Skeletal muscle tissue (tissue), 3 donors: ENCODE measurements at regions not wholly inside any gene's neighbourhood (a gene's known extent, or its start where the extent isn't known, plus 50 kb on each side); places are given as distances from the start of the nearest gene placed in this dataset.

Experiments used
- H3K27ac ChIP-seq: one replicate; pipeline ENCODE4 v1.7.0; 2013; ENCODE audit warnings: mild to moderate bottlenecking, low read depth, low read length, inconsistent platforms
- H3K27me3 ChIP-seq, 3 donors: one replicate each; pipeline ENCODE4 v1.7.0; 2013; ENCODE audit warnings: low read length in 3 of 3; ENCODE audit not compliant: control insufficient read depth in 3 of 3, insufficient read depth in 3 of 3
- H3K36me3 ChIP-seq, 3 donors: one replicate each; pipeline ENCODE4 v1.7.0; 2013; ENCODE audit warnings: low read length in 3 of 3; ENCODE audit not compliant: control insufficient read depth in 3 of 3, insufficient read depth in 3 of 3
- H3K4me1 ChIP-seq, 3 donors: one replicate each; pipeline ENCODE4 v1.7.0; 2013; ENCODE audit warnings: low read length in 3 of 3, mild to moderate bottlenecking in 3 of 3; ENCODE audit not compliant: control insufficient read depth in 3 of 3, insufficient read depth in 3 of 3
- H3K4me3 ChIP-seq, 3 donors: one replicate each; pipeline ENCODE4 v1.7.0; 2013; ENCODE audit warnings: low read length in 3 of 3
- H3K9ac ChIP-seq, 3 donors: one replicate each; pipeline ENCODE4 v1.7.0; 2013; ENCODE audit warnings: low read length in 3 of 3, mild to moderate bottlenecking in 3 of 3, moderate library complexity in 2 of 3, low read depth in 1 of 3
- H3K9me3 ChIP-seq, 3 donors: one replicate each; pipeline ENCODE4 v1.7.0; 2013; ENCODE audit warnings: low read length in 3 of 3; ENCODE audit not compliant: control insufficient read depth in 3 of 3
- donor health status: Osteomylitis.

DNA sequence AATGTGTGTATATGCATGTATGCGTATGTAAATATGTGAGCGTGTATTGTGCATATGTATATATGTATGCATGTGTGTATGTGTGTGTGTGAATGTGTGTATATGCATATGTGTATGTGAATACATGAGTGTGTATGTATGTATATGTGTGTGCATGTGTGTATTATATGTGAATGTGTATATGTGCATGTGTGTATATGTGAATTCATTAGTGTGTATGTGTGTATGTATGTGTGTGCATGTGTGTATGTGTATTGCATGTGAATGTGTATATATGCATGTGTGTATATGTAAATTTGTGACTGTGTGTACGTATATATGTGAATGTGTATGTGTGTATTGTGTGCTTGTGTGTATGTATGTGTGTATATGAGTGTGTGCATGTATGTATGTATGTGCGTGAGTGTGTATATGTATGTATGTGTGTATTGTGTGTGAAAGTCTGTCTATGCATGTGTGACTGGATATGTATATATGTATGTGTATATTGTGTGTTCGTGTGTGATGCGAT, 455.9 kb downstream of the TYW1 start:
- no peaks in the 10 kb centered on the region for H3K4me1 ChIP-seq
- H3K9me3 ChIP-seq = no peaks in the 10 kb centered on the region
- no peak overlapping the region for H3K27ac ChIP-seq
- no peak overlapping the region for H3K9ac ChIP-seq
- no peak overlapping the region for H3K4me3 ChIP-seq
- no peaks in the 10 kb centered on the region for H3K36me3 ChIP-seq
- peaks cover 0 to 5% (median 0%) of the 10 kb centered on the region in 3 donors for H3K27me3 ChIP-seq

GRCh38 chr7:67453580-67454380, 457.1 kb downstream of the TYW1 start:
- H3K36me3 ChIP-seq = no peaks in the 10 kb centered on the region
- H3K4me3 ChIP-seq = no peak overlapping the region
- H3K9me3 ChIP-seq = no peaks in the 10 kb centered on the region
- peaks cover 0 to 9% (median 0%) of the 10 kb centered on the region in 3 donors for H3K27me3 ChIP-seq
- no peak overlapping the region for H3K9ac ChIP-seq
- H3K27ac ChIP-seq = no peak overlapping the region
- no peaks in the 10 kb centered on the region for H3K4me1 ChIP-seq

GRCh38 chr7:67455508-67455907, 458.9 kb downstream of the TYW1 start:
- Histone ChIP-seq H3K27ac (no peak overlapping the region), H3K9me3 (no peaks in the 10 kb centered on the region), H3K36me3 (no peaks in the 10 kb centered on the region), H3K4me3 (no peak overlapping the region), H3K4me1 (no peaks in the 10 kb centered on the region), H3K9ac (no peak overlapping the region), H3K27me3 (peaks cover 0 to 9% (median 0%) of the 10 kb centered on the region in 3 donors)

GRCh38 chr7:67462781-67463191, 466.2 kb downstream of the TYW1 start:
- Histone ChIP-seq H3K9ac (no peak overlapping the region), H3K36me3 (no peaks in the 10 kb centered on the region)

DNA sequence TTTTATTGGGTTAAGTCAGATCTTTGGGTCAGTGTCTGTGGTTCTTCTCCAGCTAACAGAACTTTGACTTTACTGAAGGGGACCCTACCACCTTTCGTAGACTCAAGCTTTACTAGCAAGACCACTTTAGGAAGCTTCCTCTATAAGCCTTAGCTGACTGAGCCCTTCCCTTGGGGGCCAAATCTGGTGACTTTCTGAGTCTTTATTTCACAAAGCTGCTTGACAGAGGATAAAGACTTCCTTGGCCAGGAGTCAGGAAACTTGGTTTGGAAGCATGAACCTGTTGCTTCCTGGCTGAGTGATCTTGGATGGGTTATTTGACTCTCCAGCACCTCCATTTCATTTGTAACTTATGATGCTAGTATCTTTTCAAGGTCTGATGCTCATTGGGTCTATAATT, 466.7 kb downstream of the TYW1 start:
- no peak overlapping the region for H3K4me3 ChIP-seq
- peaks cover 0 to 5% (median 4%) of the 10 kb centered on the region in 3 donors for H3K9me3 ChIP-seq
- H3K27me3 ChIP-seq = peaks cover 0 to 6% (median 0%) of the 10 kb centered on the region in 3 donors
- no peak overlapping the region for H3K27ac ChIP-seq
- peaks cover 0 to 3% (median 0%) of the 10 kb centered on the region in 3 donors for H3K4me1 ChIP-seq
- H3K36me3 ChIP-seq = no peaks in the 10 kb centered on the region
- H3K9ac ChIP-seq = no peak overlapping the region

More at GRCh38 chr7:67462781-67463191, 466.2 kb downstream of the TYW1 start:
- peaks cover 0 to 6% (median 2%) of the 10 kb centered on the region in 3 donors for H3K27me3 ChIP-seq
- H3K9me3 ChIP-seq = peaks cover 0 to 5% (median 4%) of the 10 kb centered on the region in 3 donors
- H3K4me3 ChIP-seq = no peak overlapping the region
- H3K27ac ChIP-seq = no peak overlapping the region
- H3K4me1 ChIP-seq = peaks cover 0 to 3% (median 0%) of the 10 kb centered on the region in 3 donors

DNA sequence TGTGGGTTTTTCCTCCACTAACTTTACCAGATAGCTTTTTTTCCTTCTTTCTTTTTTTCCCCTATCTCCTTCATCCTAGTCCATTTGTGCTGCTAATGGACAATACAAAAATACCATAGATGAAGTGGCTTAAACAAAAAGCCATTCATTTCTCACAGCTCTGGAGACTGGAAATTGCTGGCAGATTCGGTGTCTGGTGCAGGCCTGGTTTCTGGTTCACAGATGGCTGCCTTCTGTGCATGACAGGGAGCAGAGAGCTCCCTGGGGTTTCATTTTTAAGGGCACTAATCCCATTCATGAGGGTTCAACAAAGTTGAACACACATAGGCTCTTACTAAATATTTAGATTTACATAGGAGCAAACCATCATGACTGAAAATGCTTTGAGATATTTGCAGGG, 467.4 kb downstream of the TYW1 start:
- Histone ChIP-seq H3K36me3 (no peaks in the 10 kb centered on the region), H3K9me3 (peaks cover 0 to 5% (median 4%) of the 10 kb centered on the region in 3 donors), H3K27me3 (peaks cover 0 to 6% (median 0%) of the 10 kb centered on the region in 3 donors), H3K27ac (no peak overlapping the region), H3K9ac (no peak overlapping the region), H3K4me1 (peaks cover 0 to 3% (median 0%) of the 10 kb centered on the region in 3 donors), H3K4me3 (no peak overlapping the region)

DNA sequence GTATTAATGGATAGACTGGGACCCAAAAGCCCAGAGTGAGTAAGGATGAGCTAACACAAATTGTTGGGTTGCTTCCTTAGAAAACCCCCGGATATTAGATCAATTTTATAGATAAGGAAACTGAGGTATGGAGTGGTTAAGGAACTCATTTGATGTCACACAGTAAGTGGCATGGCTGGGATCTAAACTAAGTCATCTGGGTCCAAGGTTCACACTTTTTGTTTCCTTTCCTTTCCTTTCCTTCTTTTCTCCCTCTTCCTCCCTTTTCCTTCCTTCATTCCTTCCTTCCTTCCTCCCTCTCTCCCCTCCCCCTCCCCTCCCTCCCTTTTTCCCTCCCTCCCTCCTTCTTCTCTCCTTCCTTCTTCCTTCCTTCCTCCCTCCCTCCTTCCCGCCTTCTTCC, 469.5 kb downstream of the TYW1 start:
- H3K9ac ChIP-seq = no peak overlapping the region
- peaks cover 0 to 5% (median 4%) of the 10 kb centered on the region in 3 donors for H3K9me3 ChIP-seq
- H3K27ac ChIP-seq = no peak overlapping the region
- no peak overlapping the region for H3K4me3 ChIP-seq
- H3K36me3 ChIP-seq = no peaks in the 10 kb centered on the region
- peaks cover 0 to 6% (median 0%) of the 10 kb centered on the region in 3 donors for H3K27me3 ChIP-seq
- H3K4me1 ChIP-seq = peaks cover 0 to 3% (median 0%) of the 10 kb centered on the region in 3 donors

DNA sequence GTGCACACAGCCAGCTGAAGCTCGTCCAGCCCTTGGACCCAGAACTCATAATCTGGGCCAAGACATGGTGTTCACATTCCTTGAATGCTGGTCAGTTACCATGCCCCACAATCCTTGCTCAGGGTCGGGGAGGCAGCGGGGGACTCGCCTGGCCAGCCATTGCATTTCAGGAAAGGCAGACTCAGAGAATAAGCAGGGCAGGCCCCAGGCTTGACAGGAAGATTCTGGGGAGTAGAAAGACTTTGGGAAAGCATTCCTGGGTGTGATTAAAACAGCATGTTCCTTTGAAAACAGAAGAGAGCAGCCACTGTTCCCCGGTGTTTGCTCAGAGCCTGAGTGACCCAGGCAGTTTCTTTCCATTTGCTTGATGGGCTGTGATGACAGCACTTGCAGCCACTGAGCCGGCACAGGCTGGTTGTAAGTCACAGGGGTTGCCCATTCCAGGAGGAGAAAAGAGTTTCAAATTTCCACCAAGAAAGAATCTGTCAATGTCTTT, 473.7 kb downstream of the TYW1 start:
- Histone ChIP-seq H3K4me3 (no peak overlapping the region), H3K27me3 (peaks cover 0 to 3% (median 0%) of the 10 kb centered on the region in 3 donors), H3K27ac (no peak overlapping the region), H3K36me3 (no peaks in the 10 kb centered on the region), H3K4me1 (no peaks in the 10 kb centered on the region), H3K9me3 (no peaks in the 10 kb centered on the region), H3K9ac (no peak overlapping the region)

DNA sequence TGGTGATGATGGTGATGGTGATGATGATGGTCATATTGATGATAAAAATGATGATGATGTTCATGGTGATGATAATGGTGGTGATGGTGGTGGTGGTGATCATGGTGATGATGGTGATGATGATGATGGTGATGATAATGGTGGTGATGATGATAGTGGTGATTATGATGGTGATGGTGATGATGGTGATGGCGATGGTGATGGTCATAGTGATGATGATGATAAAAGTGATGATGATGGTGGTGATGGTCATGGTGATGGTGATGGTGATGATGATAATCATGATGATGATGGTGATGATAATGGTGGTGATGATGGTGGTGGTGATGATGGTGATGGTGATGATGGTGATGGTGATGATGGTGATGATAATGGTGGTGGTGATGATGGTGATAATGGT, 478.7 kb downstream of the TYW1 start:
- Histone ChIP-seq H3K9ac (no peak overlapping the region), H3K4me3 (no peak overlapping the region), H3K27ac (no peak overlapping the region), H3K27me3 (no peaks in the 10 kb centered on the region), H3K36me3 (no peaks in the 10 kb centered on the region), H3K4me1 (no peaks in the 10 kb centered on the region), H3K9me3 (no peaks in the 10 kb centered on the region)

DNA sequence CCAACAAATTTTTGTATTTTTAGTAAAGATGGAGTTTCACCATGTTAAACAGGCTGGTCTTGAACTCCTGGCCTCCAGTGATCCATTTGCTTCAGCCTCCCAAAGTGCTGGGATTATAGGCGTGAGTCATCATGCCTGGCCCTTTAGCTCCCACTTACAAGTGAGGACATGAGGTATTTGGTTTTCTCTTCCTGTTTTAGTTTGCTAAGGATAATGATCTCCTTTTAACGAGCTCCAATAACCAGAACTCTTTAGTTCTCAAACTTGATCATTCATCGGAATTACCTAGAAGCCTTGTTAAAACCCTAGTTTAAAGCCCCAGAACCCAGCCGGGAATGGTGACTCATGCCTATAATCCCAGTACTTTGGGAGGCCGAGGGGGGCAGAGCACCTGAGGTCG, 481.4 kb downstream of the TYW1 start:
- Histone ChIP-seq H3K27ac (no peak overlapping the region), H3K4me3 (no peak overlapping the region), H3K4me1 (no peaks in the 10 kb centered on the region), H3K9ac (no peak overlapping the region), H3K9me3 (no peaks in the 10 kb centered on the region), H3K36me3 (no peaks in the 10 kb centered on the region), H3K27me3 (no peaks in the 10 kb centered on the region)
